Aorta (tissue), 5 donors: ENCODE measurements at regions not wholly inside any gene's neighbourhood (a gene's known extent, or its start where the extent isn't known, plus 50 kb on each side); places are given as distances from the start of the nearest gene placed in this dataset.

Source experiments
- ATAC-seq: fragments of 200-7000 bp; cut with Tn5 transposase; one replicate; pipeline ENCODE4 v1.9.1; 2022; ENCODE audit warnings: moderate library complexity; ENCODE audit not compliant: low FRiP score
- DNase-seq, 2 donors: peaks; one replicate each; pipeline ENCODE4 v3.0.0-alpha.2; 2020
- H3K27ac ChIP-seq, 2 donors: one replicate each; pipeline ENCODE4 v1.5.1; 2013; ENCODE audit warnings: low read length in 2 of 2, mild to moderate bottlenecking in 2 of 2, moderate library complexity in 2 of 2, control low read depth in 1 of 2, inconsistent platforms in 1 of 2, low read depth in 1 of 2
- H3K27me3 ChIP-seq, 2 donors: one replicate each; pipeline ENCODE4 v1.6.1; 2013; ENCODE audit warnings: control low read depth in 1 of 2, low read length in 1 of 2, mild to moderate bottlenecking in 1 of 2, moderate library complexity in 1 of 2; ENCODE audit not compliant: insufficient read depth in 2 of 2, control insufficient read depth in 1 of 2
- H3K36me3 ChIP-seq, 2 donors: one replicate each; pipeline ENCODE4 v1.6.1; 2013; ENCODE audit warnings: control low read depth in 1 of 2, low read length in 1 of 2, mild to moderate bottlenecking in 1 of 2; ENCODE audit not compliant: insufficient read depth in 2 of 2, control insufficient read depth in 1 of 2
- H3K4me1 ChIP-seq, 2 donors: one replicate each; pipeline ENCODE4 v1.6.1; 2013; ENCODE audit warnings: low read length in 2 of 2, control low read depth in 1 of 2, mild to moderate bottlenecking in 1 of 2, moderate library complexity in 1 of 2; ENCODE audit not compliant: insufficient read depth in 2 of 2, control insufficient read depth in 1 of 2
- H3K4me3 ChIP-seq, 2 donors: one replicate each; pipeline ENCODE4 v1.5.1; 2013; ENCODE audit warnings: low read length in 2 of 2, control low read depth in 1 of 2, mild to moderate bottlenecking in 1 of 2
- H3K9me3 ChIP-seq: one replicate; pipeline ENCODE4 v1.6.1; 2013; ENCODE audit warnings: mild to moderate bottlenecking, low read length; ENCODE audit not compliant: control insufficient read depth
- WGBS, 2 donors: extraction: QIAGEN DNeasy Blood & Tissue Kit; methylation state at CpG; one replicate each; pipeline ENCODE4 v1.1.7; 2013; 5-methylcytosine and 5-hydroxymethylcytosine counted together
- intact Hi-C, 2 donors: fragments of 100-400 bp; cut with DNase I; formaldehyde crosslinking; loops; one replicate each; pipeline versions ENCODE4 v1.14.2 to v1.15.0; 2022
- donor health status: healthy with polysubstance abuse.
- donor health status: Bipolar disorder and iron deficiency.
- donor health status: DM: no; HTN: no; CAD: no.
- donor health status: DM: no; HTN: no; CAD: no.
- donor health status: DM: yes; HTN: yes; CAD: no.

DNA sequence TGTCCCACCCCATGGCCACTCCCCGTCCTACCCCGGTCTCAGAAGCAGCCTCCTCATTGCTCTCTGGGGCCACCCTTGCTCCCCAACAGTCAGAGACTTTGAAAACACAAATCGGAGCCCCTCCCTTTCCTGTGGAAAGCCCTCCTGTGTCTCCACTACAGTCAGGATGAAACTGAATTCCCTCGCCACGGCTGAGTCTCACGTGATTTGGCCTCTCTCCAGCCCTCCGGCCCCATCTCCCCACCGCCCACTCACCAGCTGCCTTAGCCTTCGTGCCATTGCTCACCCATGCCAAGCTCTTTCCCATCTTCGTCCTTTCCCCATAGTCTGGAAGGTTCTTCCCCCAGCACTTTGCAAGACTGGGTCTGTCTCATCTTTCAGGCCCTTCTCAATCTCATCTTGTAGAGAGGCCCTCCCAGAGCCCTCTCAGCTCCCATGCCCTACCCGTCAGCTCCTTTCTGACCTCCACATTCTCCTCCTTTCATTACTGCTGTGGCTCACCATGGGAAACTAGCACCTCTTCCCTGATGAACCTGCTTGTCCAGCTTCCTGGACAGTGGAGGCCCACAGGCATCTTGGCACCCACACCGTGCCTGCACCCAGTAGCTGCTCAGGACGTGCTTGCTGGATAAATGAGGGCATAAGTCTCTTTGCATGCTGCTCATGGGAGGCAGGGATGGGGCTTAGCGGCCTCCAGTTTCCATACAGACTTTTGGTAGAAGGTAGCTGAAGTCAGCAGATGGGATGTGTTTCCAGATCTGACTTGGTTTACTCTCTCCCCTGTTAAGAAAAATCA lies 126.4 kb upstream of the COL5A1 start:
- no peak for ATAC-seq
- no peaks in the 10 kb centered on the region for H3K9me3 ChIP-seq
- WGBS, 2 donors = 63% methylated on average over 14 of the region's 14 CpGs
- H3K27me3 ChIP-seq = no peaks in the 10 kb centered on the region
- no peaks in the 10 kb centered on the region for H3K36me3 ChIP-seq
- intact Hi-C loops = no loop called here
- DNase-seq = no peak
- H3K4me1 ChIP-seq = no peaks in the 10 kb centered on the region
- no peak overlapping the region for H3K27ac ChIP-seq
- H3K4me3 ChIP-seq = no peak overlapping the region

DNA sequence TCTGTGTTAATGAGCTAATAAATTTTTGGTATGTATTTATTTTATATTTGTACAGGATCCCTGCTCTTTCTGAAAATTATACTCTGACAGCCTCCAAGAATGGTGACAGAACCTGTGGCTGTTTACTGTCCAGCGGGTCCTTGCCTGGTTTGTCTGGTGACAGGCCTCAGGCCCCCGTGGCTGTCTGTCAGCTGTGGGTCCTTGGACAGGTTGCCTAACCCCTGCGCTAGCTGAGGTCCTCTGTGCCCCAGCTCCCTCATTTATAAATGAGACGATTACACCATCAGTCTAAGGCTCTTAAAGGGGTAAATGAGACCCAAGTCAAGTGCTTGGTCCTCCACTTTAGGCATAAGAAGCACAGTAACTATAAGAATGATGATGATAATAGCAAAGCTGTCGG lies 125.1 kb upstream of the COL5A1 start:
- ATAC-seq = no peak
- Histone ChIP-seq H3K9me3 (no peaks in the 10 kb centered on the region), H3K4me1 (no peaks in the 10 kb centered on the region), H3K36me3 (no peaks in the 10 kb centered on the region), H3K4me3 (no peak overlapping the region), H3K27ac (no peak overlapping the region), H3K27me3 (no peaks in the 10 kb centered on the region)
- intact Hi-C loops = no loop called here
- 93 to 96% methylated on average over 5 of the region's 5 CpGs for WGBS, 2 donors
- no peak for DNase-seq

DNA sequence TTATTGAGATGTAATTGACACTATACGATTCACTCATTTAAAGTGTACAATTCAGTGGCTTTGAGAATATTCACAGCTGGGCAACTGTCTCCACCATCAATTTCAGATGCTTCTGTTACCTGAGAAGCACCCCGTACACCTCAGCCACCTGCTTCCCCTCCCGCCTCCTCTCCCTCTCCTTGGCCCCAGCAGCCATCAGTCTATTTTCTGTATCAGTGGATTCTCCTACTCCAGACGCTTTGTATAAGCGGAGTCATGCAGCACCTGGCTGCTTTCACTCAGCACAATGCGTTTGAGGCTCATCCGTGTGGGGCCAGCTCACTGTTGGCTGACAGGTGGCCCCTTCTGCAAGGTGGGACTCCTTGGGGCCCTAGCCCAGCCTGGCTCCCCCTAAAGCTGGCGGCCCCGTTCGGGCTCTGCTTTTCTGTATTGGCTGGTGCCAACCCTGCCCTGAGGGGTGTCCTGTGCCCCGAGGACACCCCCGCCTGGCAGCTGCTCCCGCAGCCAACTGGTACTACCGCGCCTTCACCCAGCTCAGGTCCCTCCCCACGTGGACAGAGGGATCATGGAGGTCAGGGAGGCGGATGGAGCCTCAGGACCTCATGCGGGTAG lies 124.4 kb upstream of the COL5A1 start:
- H3K27ac ChIP-seq = no peak overlapping the region
- H3K9me3 ChIP-seq = no peaks in the 10 kb centered on the region
- no peak for ATAC-seq
- no peak overlapping the region for H3K4me3 ChIP-seq
- H3K27me3 ChIP-seq = no peaks in the 10 kb centered on the region
- WGBS, 2 donors = 87 to 91% methylated on average over 18 of the region's 18 CpGs
- no peaks in the 10 kb centered on the region for H3K4me1 ChIP-seq
- peak in 1 of 2 donors; percentile 61 for DNase-seq
- no peaks in the 10 kb centered on the region for H3K36me3 ChIP-seq
- intact Hi-C loops = no loop called here

DNA sequence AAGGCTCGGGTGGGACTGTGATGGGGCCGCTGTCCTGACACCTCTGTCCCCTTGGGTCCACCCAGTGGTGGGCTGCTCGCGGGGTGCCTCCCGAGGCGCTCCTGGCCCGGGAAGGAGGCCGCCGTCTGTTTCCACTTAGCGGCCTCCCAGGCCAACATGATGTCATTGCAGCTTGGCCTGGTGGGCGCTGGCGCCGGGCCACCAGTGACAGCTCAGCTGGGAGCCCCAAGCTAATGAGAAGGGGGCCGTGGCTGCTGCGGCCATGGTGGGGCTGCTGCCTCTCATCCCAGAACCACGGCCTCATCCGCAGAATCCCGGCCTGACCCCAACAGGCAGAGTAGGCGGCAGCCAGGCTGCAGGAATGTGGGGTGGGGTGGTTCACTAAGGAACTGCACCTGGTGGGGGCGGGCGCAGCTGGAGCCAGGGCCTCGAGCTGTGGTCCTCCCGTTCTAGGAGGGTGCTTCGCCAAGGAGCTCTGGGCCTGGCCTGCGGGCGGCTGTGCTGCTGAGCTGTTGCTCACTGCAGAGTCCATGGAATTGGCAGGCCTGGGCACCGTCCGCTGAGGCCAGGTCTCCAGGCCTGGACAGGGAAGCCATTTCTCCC lies 123.5 kb upstream of the COL5A1 start:
- Histone ChIP-seq H3K27ac (no peak overlapping the region), H3K4me1 (no peaks in the 10 kb centered on the region), H3K9me3 (no peaks in the 10 kb centered on the region), H3K27me3 (no peaks in the 10 kb centered on the region), H3K4me3 (no peak overlapping the region), H3K36me3 (no peaks in the 10 kb centered on the region)
- intact Hi-C loops = no loop called here
- 85 to 92% methylated on average over 27 to 28 of the region's 28 CpGs for WGBS, 2 donors
- peak; percentile 70 for ATAC-seq
- peak in 1 of 2 donors; percentile 80 for DNase-seq

DNA sequence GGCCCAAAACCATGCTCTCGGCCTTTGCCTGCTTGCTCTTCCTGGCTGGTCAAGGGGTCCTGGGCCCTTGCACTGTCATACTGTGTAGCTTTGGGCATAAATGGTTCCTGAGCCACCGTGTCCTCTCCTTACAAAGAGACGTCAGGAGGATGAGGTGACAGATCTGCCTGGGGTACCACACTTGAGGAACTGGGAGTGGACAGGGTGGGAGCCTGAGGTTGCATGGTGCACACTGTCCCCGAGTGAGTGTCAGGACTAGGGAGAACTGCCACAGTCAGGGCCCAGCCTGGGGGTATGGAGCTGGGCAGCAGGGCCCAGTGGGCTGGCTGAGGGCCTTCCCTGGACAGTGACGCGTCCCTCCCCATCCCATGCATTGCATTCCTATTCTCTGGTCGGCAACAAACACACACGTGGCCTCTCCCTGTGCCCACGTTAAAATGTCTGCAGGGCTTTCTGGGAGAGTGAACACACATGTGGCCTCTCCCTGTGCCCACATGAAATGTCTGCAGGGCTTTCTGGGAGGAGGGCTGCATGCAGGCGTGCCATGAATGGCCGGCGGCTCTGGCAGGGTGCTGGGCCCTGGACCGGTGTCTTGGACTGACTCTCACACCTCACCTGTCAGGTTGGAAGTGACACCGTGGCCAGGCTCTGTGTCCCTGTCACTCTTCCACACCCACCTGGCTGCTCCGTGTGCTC lies 122.1 kb upstream of the COL5A1 start:
- 94% methylated on average over 15 of the region's 15 CpGs for WGBS, 2 donors
- Histone ChIP-seq H3K27ac (no peak overlapping the region), H3K27me3 (no peaks in the 10 kb centered on the region), H3K9me3 (no peaks in the 10 kb centered on the region), H3K4me3 (no peak overlapping the region), H3K4me1 (no peaks in the 10 kb centered on the region), H3K36me3 (no peaks in the 10 kb centered on the region)
- intact Hi-C loops = no loop called here
- no peak for ATAC-seq
- peak in 1 of 2 donors; percentile 62 for DNase-seq

DNA sequence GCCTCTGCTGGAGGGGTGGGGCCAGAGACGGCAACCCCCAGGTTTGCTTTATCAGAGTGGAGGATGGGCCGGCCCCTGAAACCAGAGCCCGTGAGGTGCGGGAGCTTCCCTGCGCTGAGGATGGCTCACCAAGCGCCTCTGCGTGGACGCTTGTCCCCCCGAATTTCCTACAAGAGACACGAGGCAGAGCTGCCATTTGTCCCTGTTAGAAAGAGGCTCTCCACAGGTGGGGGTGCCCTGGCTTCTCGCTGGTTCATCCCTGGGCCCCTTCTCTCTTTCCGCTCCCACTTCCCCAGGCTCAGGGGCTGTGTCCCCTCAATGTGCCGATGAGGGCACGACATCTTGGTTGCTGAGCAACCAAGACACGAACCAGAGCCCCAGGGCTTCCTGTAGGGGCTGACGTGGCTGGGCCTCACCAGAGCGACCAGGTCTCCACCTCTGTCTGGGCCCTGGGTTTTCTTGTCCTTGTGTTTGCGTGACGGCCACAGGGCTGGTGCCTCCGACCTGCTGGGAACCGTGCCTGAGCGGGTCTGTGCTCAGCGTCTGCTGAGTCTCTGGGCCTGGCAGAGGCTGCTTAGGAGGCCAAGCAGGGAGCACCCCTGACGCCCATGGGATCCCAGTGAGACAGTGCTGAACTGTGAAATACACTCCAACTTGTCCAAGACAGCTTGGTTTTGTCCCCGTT lies 119.6 kb upstream of the COL5A1 start:
- Histone ChIP-seq H3K27me3 (no peaks in the 10 kb centered on the region), H3K27ac (no peak overlapping the region), H3K4me1 (no peaks in the 10 kb centered on the region), H3K36me3 (no peaks in the 10 kb centered on the region), H3K4me3 (no peak overlapping the region), H3K9me3 (no peaks in the 10 kb centered on the region)
- DNase-seq (peak in 1 of 2 donors; percentile 62), ATAC-seq (no peak)
- intact Hi-C loops = no loop called here
- 85 to 87% methylated on average over 25 of the region's 25 CpGs for WGBS, 2 donors

DNA sequence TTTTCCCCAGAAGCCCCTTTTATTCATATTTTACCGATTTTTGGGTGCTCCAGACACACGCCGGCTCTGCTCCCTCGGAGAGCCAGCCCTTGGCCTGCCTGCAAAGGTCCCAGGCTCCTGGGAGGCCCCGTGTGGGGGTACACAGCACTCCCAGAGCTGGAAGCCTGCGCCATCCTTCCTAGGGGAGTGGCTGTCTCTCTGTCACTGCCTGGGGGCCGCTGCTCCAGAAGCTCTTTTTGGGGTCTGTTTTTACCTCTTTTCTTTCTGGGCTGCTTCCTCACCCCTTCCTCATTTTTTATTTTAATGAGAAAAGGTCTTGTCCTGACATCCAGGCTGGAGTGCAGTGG lies 119.1 kb upstream of the COL5A1 start:
- Histone ChIP-seq H3K36me3 (no peaks in the 10 kb centered on the region), H3K4me3 (no peak overlapping the region), H3K27me3 (no peaks in the 10 kb centered on the region), H3K9me3 (no peaks in the 10 kb centered on the region), H3K4me1 (no peaks in the 10 kb centered on the region), H3K27ac (no peak overlapping the region)
- 92 to 93% methylated on average over 7 of the region's 7 CpGs for whole genome bisulfite sequencing, 2 donors
- no peak for ATAC-seq
- intact Hi-C loops = no loop called here
- DNase-seq = no peak

DNA sequence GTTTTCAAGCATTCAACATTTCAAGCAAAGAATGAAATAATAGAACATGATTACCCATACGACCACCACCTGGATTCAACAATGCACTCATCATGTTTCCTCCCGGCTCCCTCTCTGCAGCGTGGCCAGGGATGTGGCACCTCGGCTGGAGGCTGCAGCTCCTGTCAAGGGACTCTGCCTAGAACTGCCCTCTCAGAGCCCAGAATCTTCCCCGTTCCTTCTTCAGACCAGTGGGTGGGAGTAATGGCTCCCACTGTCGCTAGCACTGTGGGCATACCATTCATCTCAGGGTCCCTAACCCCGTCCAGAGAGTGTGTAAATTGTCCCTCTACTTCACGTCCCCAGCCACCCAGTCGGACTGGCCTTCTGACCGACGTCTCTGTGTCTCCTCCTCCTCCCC lies 118.6 kb upstream of the COL5A1 start:
- WGBS, 2 donors = 90 to 92% methylated on average over 11 of the region's 11 CpGs

More for the DNA sequence above, 118.6 kb upstream of the COL5A1 start:
- no peaks in the 10 kb centered on the region for H3K36me3 ChIP-seq
- no peak overlapping the region for H3K27ac ChIP-seq
- H3K4me1 ChIP-seq = no peaks in the 10 kb centered on the region
- ATAC-seq = no peak
- no peaks in the 10 kb centered on the region for H3K27me3 ChIP-seq
- H3K9me3 ChIP-seq = no peaks in the 10 kb centered on the region
- no peak overlapping the region for H3K4me3 ChIP-seq
- intact Hi-C loops = no loop called here
- DNase-seq = peak in 1 of 2 donors; percentile 46
